Loucy (cell line): ENCODE measurements at regions not wholly inside any gene's neighbourhood (a gene's known extent, or its start where the extent isn't known, plus 50 kb on each side); places are given as distances from the start of the nearest gene placed in this dataset.

Experiments used
- EZH2phosphoT487 ChIP-seq: fragments of 200-600 bp; IDR thresholded peaks from 2 replicates; pipeline ENCODE4 v1.6.1; 2018; ENCODE audit warnings: antibody characterized with exemption, mild to moderate bottlenecking, moderate library complexity, borderline replicate concordance
- TF ChIP-seq, protein P1 (sequence below): fragments of 200-600 bp; sonication (generic); conservative IDR thresholded peaks from 2 replicates; pipeline ENCODE4 v1.5.1; 2014; ENCODE audit warnings: mild to moderate bottlenecking, antibody characterized with exemption, low read length

GRCh38 chr16:5735444-5735843 is 637.8 kb upstream of the EEF2KMT start:
- TF ChIP-seq, protein P1, sequence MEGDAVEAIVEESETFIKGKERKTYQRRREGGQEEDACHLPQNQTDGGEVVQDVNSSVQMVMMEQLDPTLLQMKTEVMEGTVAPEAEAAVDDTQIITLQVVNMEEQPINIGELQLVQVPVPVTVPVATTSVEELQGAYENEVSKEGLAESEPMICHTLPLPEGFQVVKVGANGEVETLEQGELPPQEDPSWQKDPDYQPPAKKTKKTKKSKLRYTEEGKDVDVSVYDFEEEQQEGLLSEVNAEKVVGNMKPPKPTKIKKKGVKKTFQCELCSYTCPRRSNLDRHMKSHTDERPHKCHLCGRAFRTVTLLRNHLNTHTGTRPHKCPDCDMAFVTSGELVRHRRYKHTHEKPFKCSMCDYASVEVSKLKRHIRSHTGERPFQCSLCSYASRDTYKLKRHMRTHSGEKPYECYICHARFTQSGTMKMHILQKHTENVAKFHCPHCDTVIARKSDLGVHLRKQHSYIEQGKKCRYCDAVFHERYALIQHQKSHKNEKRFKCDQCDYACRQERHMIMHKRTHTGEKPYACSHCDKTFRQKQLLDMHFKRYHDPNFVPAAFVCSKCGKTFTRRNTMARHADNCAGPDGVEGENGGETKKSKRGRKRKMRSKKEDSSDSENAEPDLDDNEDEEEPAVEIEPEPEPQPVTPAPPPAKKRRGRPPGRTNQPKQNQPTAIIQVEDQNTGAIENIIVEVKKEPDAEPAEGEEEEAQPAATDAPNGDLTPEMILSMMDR, result no peak
- no peak for TF ChIP-seq EZH2phosphoT487
